ENCODE measurements at regions not wholly inside any gene's neighbourhood (a gene's known extent, or its start where the extent isn't known, plus 50 kb on each side); places are given as distances from the start of the nearest gene placed in this dataset.

- no peak for DNase-seq
These were observed 366.2 kb upstream of the BTBD3 start for GRCh38 chr20:11551479-11551878.

DNA sequence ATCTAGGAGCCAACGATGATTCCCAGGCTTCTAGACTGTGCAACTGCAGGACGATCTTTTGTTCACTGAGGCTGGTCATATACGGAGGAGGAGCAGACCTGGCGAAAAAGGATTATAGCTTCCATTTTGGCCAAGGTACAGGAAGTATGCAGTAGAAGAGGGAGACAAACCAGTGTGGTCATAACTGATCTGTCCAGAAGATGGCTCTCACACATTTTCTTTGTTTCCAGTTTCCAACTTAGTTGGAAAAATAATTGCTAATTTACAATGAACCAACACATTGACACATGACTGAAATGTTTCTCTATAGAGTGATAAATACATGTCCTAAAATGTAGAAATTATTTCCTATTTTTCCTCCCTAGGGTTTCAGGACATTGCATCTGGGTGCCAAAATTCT lies 364.1 kb upstream of the BTBD3 start:
- DNase-seq, result no peak

- no peak for DNase-seq
These were observed 362.2 kb upstream of the BTBD3 start for GRCh38 chr20:11555510-11555909.

GRCh38 chr20:11556410-11556809 lies 361.3 kb upstream of the BTBD3 start:
- no peak for DNase-seq

GRCh38 chr20:11564491-11564890 lies 353.2 kb upstream of the BTBD3 start:
- no peak for DNase-seq

DNA sequence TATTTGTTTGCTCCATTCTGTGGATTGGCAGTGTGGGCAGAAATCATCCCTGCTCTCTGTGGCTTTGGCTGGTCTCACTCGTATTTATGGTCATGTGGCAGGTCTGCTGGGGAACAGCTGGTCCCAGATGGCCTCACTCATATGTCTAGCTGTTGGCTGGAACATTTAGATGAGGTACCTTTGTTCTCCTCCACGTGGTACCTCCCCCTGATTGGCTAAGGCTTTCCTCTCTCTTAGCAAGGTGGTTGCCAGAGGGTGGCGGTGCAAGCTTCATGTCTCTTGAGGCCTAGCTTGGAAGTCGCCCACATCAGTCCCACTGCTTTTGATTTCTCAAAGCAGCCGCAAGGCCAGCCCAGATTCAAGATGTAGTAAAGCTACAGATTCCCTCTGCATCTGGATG lies 348.5 kb upstream of the BTBD3 start:
- DNase-seq, result no peak

- no peak for DNase-seq
These were observed 344.2 kb upstream of the BTBD3 start for GRCh38 chr20:11573507-11573906.

DNA sequence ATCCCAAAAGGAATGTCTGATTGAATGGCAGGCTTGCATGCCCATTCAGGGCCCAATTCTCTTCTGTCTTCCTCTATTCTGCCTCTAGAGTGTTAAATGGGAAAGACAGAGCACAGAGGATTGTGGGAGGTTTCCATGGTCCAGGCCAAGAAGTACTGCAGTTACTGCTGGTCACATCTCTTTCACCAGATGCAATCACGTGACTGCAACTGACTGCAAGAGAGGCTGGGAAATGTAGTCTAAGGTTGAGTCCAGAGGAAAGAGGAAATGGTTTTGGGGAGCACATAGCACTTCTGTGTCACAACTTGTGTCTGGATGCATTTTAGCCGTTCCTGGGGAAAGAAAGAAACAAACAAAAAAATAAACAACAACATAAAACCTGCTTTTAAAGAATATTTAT lies 336.4 kb upstream of the BTBD3 start:
- DNase-seq, result no peak

- DNase-seq, result no peak
These were observed 335.6 kb upstream of the BTBD3 start for GRCh38 chr20:11582060-11582459.

DNA sequence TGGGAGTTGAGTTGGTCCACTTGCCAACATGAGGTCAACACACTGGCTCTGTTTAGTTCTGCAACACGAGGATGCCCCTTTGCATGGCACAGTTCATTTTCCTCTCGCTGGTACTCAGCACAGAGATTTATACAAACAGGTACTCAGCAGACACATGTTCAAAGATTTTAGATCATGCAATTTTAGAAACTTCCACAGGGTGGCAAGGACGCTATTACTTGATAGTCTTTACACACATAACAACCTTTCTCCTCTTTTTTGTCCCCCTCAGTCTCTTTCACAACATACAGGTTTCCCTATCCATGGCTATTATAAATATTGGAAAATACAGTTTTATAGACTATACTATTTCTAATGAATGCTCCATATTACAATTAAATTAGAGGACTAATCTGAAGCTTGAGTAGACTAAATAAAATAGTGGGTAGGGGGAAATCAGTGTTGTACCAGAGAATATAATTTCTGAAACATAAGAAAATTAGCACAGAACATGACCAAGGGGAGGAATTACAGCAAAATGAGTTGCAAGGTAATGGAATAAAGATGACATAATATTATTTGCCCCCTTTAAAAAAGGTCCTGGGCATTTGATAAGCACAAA lies 331.8 kb upstream of the BTBD3 start:
- no peak for DNase-seq

DNA sequence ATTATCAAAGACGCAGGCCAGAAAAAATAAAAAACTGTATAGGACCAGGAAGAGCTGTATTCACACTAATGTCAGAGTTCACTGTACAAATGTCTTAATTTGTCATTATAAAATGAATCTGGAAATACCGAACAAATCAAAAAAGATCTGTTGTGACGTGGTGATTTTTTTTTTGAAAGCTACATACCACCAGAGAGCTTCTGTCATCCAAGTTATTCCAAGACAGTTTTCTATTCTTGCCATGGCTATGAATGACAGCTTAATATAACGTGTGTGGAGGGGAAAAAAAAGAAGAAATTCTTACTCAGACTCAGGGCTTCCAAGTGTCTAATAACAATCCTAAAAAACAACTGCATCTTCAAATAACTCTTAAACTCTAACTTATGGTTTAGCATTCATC lies 328.8 kb upstream of the BTBD3 start:
- DNase-seq, result no peak

DNA sequence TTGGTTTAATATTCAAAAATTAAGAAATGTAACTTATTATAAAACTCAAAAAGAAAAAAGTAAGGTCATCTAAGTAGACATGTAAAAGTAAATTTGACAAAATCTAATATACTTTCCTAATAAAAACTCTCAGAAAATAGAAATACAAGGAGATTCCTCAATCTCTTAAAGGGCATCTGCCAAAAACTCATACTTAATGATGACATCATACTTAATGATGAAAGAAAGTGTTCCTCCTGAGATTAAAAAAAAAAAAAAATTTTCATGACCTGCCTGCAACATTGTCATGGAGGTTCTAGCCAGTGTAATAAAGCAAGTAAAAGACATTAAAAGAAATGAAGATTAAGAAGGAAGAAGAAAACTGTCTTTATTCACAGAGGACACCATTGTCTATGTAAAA lies 325.7 kb upstream of the BTBD3 start:
- DNase-seq, result no peak

DNA sequence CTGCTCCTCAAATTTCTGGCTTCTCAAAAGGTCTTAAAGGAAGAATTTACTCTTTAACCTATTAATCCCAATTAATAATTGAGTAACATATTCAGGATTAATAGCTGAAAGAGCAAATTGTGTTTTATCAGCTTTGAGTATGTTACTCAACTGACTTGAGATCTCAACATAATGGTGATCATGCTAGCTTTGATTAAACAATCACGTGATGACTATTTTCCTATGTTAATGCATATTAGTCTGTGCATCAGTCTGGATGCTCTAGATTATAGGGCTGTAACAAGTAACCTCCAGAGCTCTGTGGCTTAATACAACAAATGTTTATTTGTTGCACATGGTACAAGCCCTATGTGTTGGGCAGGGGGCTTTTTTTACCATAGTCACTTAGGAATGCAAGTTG lies 313.4 kb upstream of the BTBD3 start:
- DNase-seq, result no peak

DNA sequence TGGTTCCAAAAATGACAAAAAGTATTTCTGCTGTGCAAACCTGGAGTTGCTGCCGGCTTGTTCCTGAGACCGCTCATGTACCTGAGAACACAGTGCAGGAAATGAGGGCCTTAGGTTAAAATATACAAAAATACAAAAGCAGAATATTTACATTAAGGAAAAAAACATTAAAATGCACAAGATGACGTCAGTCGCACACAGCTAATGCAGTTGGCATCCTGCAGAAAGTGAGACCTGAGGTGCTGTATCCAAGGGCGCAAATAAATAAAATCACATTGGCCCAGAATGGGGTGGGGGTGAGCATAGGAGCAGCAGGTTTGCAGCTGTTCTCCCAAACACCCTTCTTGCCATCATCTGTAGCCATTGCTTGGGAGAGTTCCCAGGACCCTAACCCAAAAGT lies 310.6 kb upstream of the BTBD3 start:
- DNase-seq, result no peak

DNA sequence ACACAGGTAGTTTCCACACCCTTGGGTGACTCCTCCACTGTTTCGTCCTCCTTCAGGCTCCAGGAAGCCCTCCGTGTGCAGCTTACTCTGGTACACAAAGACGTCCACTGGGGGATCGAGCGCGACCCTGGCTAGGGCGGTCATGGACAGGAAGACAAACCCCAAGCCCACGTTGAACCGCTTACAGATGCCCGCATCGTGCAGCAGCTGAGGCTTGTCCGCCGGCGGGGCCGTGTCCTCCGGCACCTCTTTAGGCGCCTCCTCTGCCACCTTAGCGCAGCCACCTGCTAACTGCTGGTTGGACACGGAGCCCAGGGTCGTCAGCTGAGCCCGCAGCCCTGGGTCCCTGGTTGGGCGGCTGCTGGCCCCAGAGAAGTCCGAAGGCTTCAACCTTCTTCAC lies 309.0 kb upstream of the BTBD3 start:
- no peak for DNase-seq

DNA sequence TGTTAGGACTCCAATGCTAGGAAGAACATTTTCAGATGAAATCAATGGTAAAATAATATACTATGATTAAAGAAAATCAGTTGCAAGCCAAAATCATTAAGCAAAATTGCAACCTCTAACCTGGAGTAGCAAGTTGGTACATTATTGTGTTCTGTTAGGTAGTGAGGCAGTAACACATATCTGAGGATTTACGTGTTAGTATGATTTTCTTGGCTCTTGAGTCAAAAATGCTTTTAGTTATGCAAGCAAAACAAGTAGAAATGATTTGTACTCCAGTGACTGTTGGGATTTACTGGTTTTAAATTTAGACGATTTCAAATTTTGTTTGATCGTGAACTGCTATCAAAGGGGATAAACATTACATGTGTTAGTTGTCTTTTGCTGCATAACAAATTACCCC lies 293.0 kb upstream of the BTBD3 start:
- DNase-seq, result no peak

DNA sequence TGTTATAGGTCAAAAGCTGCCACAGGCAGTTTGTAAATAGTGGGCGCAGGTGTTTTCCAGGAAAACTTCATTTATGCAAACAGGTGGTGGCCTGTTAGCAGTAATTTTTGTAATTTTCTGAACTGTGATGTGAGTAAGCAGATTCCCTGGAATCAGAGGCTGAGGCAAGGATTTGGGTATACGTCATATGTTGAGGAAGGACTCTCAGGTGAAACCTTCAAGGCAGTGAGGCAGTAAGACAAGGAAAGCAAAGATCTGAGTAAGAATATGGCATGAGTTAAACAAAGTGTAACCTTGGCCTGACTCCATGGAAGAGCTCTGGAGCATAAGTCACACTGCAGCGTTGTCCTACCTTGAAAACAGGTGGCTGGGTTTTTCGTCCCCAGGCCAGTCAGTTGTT lies 291.1 kb upstream of the BTBD3 start:
- DNase-seq, result no peak

DNA sequence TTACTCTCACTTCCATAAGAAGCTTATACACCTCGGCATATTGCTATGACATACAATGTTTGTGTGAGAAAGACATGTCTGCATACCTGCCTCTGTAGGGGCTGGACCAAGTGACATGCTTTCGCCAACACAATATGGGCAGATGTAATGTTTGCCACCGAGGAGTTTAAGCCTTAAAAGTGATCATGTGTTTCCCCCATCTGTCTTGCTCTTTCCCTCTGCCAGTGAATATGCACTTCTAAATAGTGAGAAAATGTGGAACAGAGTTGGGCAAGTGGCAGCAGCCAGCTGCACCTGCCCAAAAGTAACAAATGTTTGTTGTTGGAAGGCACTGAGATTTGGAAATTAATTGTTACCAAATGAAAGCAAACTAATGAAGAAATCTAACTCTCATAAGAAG lies 274.8 kb upstream of the BTBD3 start:
- DNase-seq, result no peak

DNA sequence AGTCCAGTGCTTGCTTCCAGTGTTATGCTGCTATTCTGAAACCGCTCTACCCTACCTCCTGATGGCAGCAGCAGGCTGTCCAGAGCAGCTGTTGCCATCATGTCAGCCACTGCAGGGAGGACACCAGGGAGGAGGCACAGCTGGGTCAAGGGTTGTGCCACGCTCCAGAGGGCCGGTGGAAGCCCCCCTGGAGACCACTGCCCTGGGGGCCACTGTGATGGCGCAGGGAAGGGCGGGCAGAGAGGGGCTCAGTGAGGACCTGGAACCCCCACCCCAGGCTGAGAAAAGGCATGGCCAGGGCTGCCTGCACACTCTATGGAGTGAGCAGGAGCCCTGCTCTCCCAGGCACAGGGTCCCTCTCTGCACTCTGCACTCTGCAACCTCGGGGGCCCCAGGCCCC lies 271.3 kb upstream of the BTBD3 start:
- no peak for DNase-seq

- DNase-seq, result no peak
These were observed 267.1 kb upstream of the BTBD3 start for GRCh38 chr20:11650566-11650965.

GRCh38 chr20:11651138-11651537 lies 266.6 kb upstream of the BTBD3 start:
- no peak for DNase-seq

GRCh38 chr20:11651647-11652046 lies 266.0 kb upstream of the BTBD3 start:
- no peak for DNase-seq

GRCh38 chr20:11652128-11652527 lies 265.6 kb upstream of the BTBD3 start:
- no peak for DNase-seq

- no peak for DNase-seq
These were observed 262.9 kb upstream of the BTBD3 start for GRCh38 chr20:11654766-11655165.

GRCh38 chr20:11660673-11661072 lies 257.0 kb upstream of the BTBD3 start:
- DNase-seq, result no peak

DNA sequence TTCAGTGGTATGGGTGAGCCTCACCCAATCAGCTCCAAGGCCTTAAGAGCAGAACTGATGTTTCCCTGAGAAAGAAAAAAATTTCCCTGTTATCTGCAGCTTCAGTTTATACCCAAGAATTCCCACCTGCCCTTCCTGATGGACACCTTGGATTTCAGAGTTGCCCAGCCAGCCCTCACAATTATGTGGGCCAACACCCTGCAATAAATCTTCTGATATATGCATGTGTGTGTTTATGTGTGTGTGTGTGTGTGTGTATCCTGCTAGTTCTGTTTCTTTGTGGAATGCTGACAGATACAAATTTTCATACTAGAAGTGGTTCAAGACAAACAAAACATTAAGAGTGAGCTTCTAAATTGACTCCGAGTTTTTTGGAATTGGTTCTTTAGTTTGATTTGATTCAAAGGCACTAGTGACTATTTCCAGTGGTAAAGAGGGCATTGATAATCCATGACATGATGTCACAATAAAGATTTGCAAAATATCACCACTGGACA lies 246.6 kb upstream of the BTBD3 start:
- DNase-seq, result no peak
